Adipose tissue (tissue), 3 donors: ENCODE measurements at regions not wholly inside any gene's neighbourhood (a gene's known extent, or its start where the extent isn't known, plus 50 kb on each side); places are given as distances from the start of the nearest gene placed in this dataset.
"Not testable (repeated sequence)": the region's sequence is repeated elsewhere in the genome, so short reads cannot be mapped to it uniquely, and the experiment has no call there.

Experiments
- H3K27ac ChIP-seq: one replicate; pipeline ENCODE4 v1.5.1; 2013; ENCODE audit warnings: low read depth, low read length
- WGBS, 3 donors: extraction: QIAGEN DNeasy Blood & Tissue Kit; methylation state at CpG; one replicate each; pipeline ENCODE4 v1.1.7; 2013; 5-methylcytosine and 5-hydroxymethylcytosine counted together
- donor health status: healthy with polysubstance abuse.
- donor health status: Bipolar disorder and iron deficiency.
- donor health status: healthy.

DNA sequence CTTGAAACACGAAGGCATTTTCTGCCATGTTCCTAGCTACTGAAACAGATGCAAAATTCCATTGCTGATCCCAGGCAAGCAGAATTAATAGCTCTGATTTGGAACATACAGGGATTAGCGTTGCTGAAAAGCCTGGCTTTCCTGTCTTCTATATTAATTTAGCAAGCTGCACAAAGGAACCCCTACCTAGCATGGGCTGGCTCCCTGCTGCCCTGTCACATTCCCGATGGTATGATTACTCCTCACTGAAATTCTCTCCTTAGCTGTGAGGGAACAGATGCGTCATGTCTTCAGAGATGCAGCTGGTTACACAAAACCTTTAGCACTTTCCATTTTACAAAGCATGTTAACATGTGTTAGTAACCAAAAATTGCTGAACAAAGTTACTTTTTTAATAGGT, 878.9 kb downstream of the TYW1 start:
- H3K27ac ChIP-seq: no peak overlapping the region
- 50 to 69% (median 61%) methylated on average over 4 of the region's 4 CpGs for WGBS, 3 donors

DNA sequence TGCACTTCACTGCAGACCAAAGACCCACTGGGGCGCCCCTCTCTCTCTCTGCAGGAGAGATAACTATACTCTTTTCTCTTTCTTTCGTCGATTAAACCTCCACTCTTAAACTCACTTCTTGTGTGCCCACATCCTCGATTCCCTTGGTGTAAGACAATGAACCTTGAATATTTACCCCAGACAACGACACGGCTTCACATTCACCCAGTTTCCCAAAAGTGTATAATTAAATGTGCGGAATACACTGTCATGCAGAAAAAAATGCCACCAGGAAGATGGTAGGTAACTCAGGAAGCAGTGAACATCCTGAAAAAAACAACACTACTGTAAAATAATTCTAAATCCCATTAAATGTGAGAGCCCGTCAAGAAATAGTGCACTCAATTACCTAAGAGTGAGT, 882.2 kb downstream of the TYW1 start:
- WGBS, 3 donors: 79 to 83% (median 81%) methylated on average over 8 of the region's 8 CpGs
- H3K27ac ChIP-seq: no peak overlapping the region

DNA sequence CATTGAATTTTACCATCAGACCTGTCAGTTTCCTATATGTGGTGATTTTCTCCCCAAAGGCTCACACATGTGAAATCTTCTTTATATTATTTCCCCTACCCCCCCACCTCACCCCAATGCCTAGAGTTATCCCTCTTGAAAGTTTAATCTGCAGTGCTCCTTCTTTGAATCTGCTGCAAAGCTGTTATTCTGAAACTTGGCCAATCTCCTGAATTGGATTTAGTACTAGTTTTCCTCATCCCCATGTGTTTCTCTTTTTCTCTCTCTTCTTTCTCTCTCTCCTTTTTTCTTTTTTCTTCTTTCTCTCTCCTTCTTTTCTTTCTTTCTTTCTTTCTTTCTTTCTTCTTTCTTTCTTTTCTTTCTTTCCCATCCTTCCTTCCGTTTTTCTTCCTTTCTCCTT, 886.2 kb downstream of the TYW1 start:
- WGBS, 3 donors: 55 to 69% (median 60%) methylated on average over 1 of the region's 1 CpG

DNA sequence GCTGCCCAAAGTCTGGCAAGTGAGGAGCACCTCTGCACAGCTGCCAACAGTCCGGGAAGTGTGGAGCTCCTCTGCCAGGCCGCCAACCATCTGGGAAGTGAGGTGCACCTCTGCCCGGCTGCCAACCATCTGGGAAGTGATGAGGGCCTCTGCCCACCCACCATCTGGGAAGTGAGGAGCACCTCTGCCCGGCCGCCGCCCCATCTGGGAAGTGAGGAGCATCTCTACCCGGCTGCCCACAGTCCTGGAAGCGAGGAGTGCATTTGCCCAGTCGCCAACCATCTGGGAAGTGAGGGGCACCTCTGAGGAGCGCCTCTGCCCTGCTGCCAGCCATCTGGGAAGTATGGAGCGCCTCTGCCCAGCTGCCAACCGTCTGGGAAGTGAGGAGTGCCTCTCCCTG, 893.7 kb downstream of the TYW1 start:
- H3K27ac ChIP-seq: no peak overlapping the region
- 76 to 83% (median 80%) methylated on average over 12 of the region's 12 CpGs for WGBS, 3 donors

More for the DNA sequence above, 886.2 kb downstream of the TYW1 start:
- no peak overlapping the region for H3K27ac ChIP-seq

DNA sequence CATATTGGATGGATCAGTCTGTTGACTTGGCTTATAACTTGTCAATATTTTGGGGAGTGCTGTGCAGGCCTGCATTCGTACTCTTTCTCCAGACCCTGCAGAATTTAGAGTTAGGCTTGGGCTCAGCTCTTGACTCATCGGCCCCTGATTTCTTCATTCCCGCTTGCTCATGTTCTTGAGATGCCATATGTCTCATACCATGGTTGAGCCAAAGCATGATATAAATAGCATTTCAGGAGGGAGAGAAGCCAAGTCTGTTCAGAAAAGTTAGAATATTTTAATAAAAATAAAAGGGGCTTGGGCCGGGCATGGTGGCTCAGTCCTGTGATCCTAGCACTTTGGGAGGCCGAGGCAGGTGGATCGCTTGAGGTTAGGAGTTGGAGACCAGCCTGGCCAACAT, 898.1 kb downstream of the TYW1 start:
- 87 to 96% (median 91%) methylated on average over 6 of the region's 6 CpGs for WGBS, 3 donors
- H3K27ac ChIP-seq: no peak overlapping the region

- no peak overlapping the region for H3K27ac ChIP-seq
Measured at GRCh38 chr7:67896721-67897120, 900.1 kb downstream of the TYW1 start.

GRCh38 chr7:67900456-67900855, 903.8 kb downstream of the TYW1 start:
- WGBS, 3 donors: 76 to 91% (median 89%) methylated on average over 2 of the region's 2 CpGs
- H3K27ac ChIP-seq: no peak overlapping the region

- no peak overlapping the region for H3K27ac ChIP-seq
- 20 to 62% (median 60%) methylated on average over 17 of the region's 17 CpGs for WGBS, 3 donors
Measured at GRCh38 chr7:67901808-67902480, 905.3 kb downstream of the TYW1 start.

DNA sequence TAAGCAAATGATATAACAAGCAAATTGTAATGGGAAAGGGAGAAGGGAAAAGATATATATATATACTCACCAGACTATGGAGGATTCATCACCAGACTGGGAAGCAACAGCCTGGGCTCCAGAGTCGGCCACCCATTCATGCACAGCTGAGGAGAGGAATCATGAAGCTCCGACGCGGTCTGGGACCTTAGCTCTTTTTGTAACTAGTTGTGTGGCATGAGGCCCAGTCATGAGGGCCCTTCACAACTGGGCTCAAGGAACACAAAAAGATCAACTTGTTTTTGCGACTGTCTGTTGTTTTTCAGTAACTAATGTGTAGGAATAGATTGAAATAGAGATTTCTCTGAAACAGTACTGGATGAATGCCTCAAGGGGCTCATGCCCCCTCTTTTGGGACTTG, 911.2 kb downstream of the TYW1 start:
- 67 to 84% (median 71%) methylated on average over 5 of the region's 5 CpGs for WGBS, 3 donors
- H3K27ac ChIP-seq: no peak overlapping the region

- 74 to 80% (median 75%) methylated on average over 2 of the region's 2 CpGs for WGBS, 3 donors
- H3K27ac ChIP-seq: no peak overlapping the region
Measured at GRCh38 chr7:67912437-67912836, 915.8 kb downstream of the TYW1 start.

- H3K27ac ChIP-seq: no peak overlapping the region
Measured at GRCh38 chr7:67913604-67914003, 917.0 kb downstream of the TYW1 start.

- H3K27ac ChIP-seq: not testable (repeated sequence)
- whole genome bisulfite sequencing, 3 donors: 92 to 100% (median 94%) methylated on average over 1 of the region's 1 CpG
Measured at GRCh38 chr7:67916111-67916510, 919.5 kb downstream of the TYW1 start.

GRCh38 chr7:67916571-67917436, 920.2 kb downstream of the TYW1 start:
- 59 to 60% (median 59%) methylated on average over 9 of the region's 9 CpGs for WGBS, 3 donors
- H3K27ac ChIP-seq: no peak overlapping the region

GRCh38 chr7:67917437-67917755, 920.8 kb downstream of the TYW1 start:
- WGBS, 3 donors: 83 to 90% (median 90%) methylated on average over 3 of the region's 3 CpGs
- H3K27ac ChIP-seq: no peak overlapping the region

GRCh38 chr7:67918158-67918557, 921.5 kb downstream of the TYW1 start:
- 55 to 71% (median 66%) methylated on average over 4 of the region's 4 CpGs for WGBS, 3 donors
- H3K27ac ChIP-seq: no peak overlapping the region

- WGBS, 3 donors: 75 to 87% (median 84%) methylated on average over 3 of the region's 3 CpGs
- no peak overlapping the region for H3K27ac ChIP-seq
Measured at GRCh38 chr7:67923286-67923685, 926.7 kb downstream of the TYW1 start.

DNA sequence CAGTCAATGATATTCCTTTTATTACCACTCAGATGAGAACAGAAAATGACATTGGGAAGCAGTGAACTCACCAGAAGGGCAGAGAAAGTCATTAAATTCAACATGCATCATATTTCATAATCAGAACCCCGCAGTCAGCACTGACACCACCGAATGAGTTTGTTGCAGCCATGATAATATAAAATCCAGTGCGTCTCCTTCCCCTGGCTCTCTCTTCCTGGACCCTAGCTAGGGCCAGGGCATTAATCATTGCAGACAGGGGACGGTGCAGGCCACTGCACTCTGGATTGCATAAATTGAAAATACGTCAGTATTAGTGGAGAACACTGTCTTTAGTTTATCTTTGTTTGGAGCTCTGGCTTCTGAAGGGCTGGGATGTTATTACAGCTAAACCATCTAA, 931.5 kb downstream of the TYW1 start:
- WGBS, 3 donors: 43 to 69% (median 64%) methylated on average over 5 of the region's 5 CpGs
- H3K27ac ChIP-seq: no peak overlapping the region

- H3K27ac ChIP-seq: not testable (repeated sequence)
- 72 to 85% (median 74%) methylated on average over 8 of the region's 8 CpGs for WGBS, 3 donors
Measured at GRCh38 chr7:67936447-67936846, 939.8 kb downstream of the TYW1 start.

- H3K27ac ChIP-seq: no peak overlapping the region
- 92 to 96% (median 94%) methylated on average over 13 of the region's 13 CpGs for WGBS, 3 donors
Measured at GRCh38 chr7:67940400-67940799, 943.8 kb downstream of the TYW1 start.

- 71 to 94% (median 89%) methylated on average over 2 of the region's 2 CpGs for WGBS, 3 donors
Measured at GRCh38 chr7:67947191-67947590, 950.6 kb downstream of the TYW1 start.

More at GRCh38 chr7:67947191-67947590, 950.6 kb downstream of the TYW1 start:
- H3K27ac ChIP-seq: no peak overlapping the region
